ENCODE measurements at regions not wholly inside any gene's neighbourhood (a gene's known extent, or its start where the extent isn't known, plus 50 kb on each side); places are given as distances from the start of the nearest gene placed in this dataset.
"Not testable (repeated sequence)": the region's sequence is repeated elsewhere in the genome, so short reads cannot be mapped to it uniquely, and the experiment has no call there.

- Histone ChIP-seq H3K9ac (ENCODE audit: low read depth, low read length) (no peak overlapping the region), H3K4me3 (ENCODE audit: low read depth in 1 of 2, low read length in 2 of 2) (no peak overlapping the region), H3K27me3 (ENCODE audit: insufficient read depth, low read length, poor library complexity) (no peaks in the 10 kb centered on the region), H3K79me2 (ENCODE audit: insufficient read depth, low read length) (no peaks in the 10 kb centered on the region), H2AFZ (ENCODE audit: low read depth, low read length) (no peak overlapping the region), H3K27ac (ENCODE audit: low read length) (no peak overlapping the region), H3K36me3 (ENCODE audit: insufficient read depth, low read length) (no peaks in the 10 kb centered on the region), H3K4me2 (ENCODE audit: insufficient read depth, low read length) (no peak overlapping the region), H3K4me1 (ENCODE audit: insufficient read depth, low read length) (peaks cover 6% of the 10 kb centered on the region; the same call in 1 of the 2 replicates), H3K9me3 (ENCODE audit: insufficient read depth, low read length, severe bottlenecking) (no peaks in the 10 kb centered on the region), H4K20me1 (ENCODE audit: insufficient read depth, low read length) (no peaks in the 10 kb centered on the region)
- TF ChIP-seq CTCF (IDR thresholded peaks at IDR 0.05; ENCODE audit: borderline replicate concordance, extremely low read depth, low read length, poor library complexity, severe bottlenecking) (no peak), EZH2 (IDR thresholded peaks at IDR 0.05; ENCODE audit: borderline replicate concordance, low read depth, low read length, severe bottlenecking) (no peak)
- no peak for DNase-seq
- no peak for ATAC-seq (ENCODE audit: insufficient read depth, low read depth)
Measured at GRCh38 chr1:148308832-148309458, 156.9 kb upstream of the NBPF11 start.

- H3K4me3 ChIP-seq (ENCODE audit: low read depth in 1 of 2, low read length in 2 of 2): no peak overlapping the region
- H3K9me3 ChIP-seq (ENCODE audit: insufficient read depth, low read length, severe bottlenecking): no peaks in the 10 kb centered on the region
- no peak for DNase-seq
- no peak for ATAC-seq (ENCODE audit: insufficient read depth, low read depth)
- TF ChIP-seq EZH2 (IDR thresholded peaks at IDR 0.05; ENCODE audit: borderline replicate concordance, low read depth, low read length, severe bottlenecking) (no peak), CTCF (IDR thresholded peaks at IDR 0.05; ENCODE audit: borderline replicate concordance, extremely low read depth, low read length, poor library complexity, severe bottlenecking) (no peak)
- no peak overlapping the region for H3K9ac ChIP-seq (ENCODE audit: low read depth, low read length)
- H3K4me2 ChIP-seq (ENCODE audit: insufficient read depth, low read length): no peak overlapping the region
- H3K79me2 ChIP-seq (ENCODE audit: insufficient read depth, low read length): no peaks in the 10 kb centered on the region
- no peak overlapping the region for H2AFZ ChIP-seq (ENCODE audit: low read depth, low read length)
- H3K36me3 ChIP-seq (ENCODE audit: insufficient read depth, low read length): no peaks in the 10 kb centered on the region
- no peaks in the 10 kb centered on the region for H3K27me3 ChIP-seq (ENCODE audit: insufficient read depth, low read length, poor library complexity)
- no peaks in the 10 kb centered on the region for H4K20me1 ChIP-seq (ENCODE audit: insufficient read depth, low read length)
- H3K27ac ChIP-seq (ENCODE audit: low read length): no peak overlapping the region
- H3K4me1 ChIP-seq (ENCODE audit: insufficient read depth, low read length): peaks cover 6% of the 10 kb centered on the region; the same call in 1 of the 2 replicates
Measured at GRCh38 chr1:148307583-148308185, 155.6 kb upstream of the NBPF11 start.

- H2AFZ ChIP-seq (ENCODE audit: low read depth, low read length); H3K4me1 ChIP-seq (ENCODE audit: insufficient read depth, low read length); H3K9me3 ChIP-seq (ENCODE audit: insufficient read depth, low read length, severe bottlenecking); H3K27me3 ChIP-seq (ENCODE audit: insufficient read depth, low read length, poor library complexity); H3K36me3 ChIP-seq (ENCODE audit: insufficient read depth, low read length); H3K9ac ChIP-seq (ENCODE audit: low read depth, low read length); H4K20me1 ChIP-seq (ENCODE audit: insufficient read depth, low read length); H3K79me2 ChIP-seq (ENCODE audit: insufficient read depth, low read length); H3K4me2 ChIP-seq (ENCODE audit: insufficient read depth, low read length); H3K4me3 ChIP-seq (ENCODE audit: low read depth in 1 of 2, low read length in 2 of 2); DNase-seq; H3K27ac ChIP-seq (ENCODE audit: low read length): not testable (repeated sequence)
- ATAC-seq (ENCODE audit: insufficient read depth, low read depth): peak; percentile 73
Measured at GRCh38 chr1:148304935-148305334, 152.9 kb upstream of the NBPF11 start.

DNA sequence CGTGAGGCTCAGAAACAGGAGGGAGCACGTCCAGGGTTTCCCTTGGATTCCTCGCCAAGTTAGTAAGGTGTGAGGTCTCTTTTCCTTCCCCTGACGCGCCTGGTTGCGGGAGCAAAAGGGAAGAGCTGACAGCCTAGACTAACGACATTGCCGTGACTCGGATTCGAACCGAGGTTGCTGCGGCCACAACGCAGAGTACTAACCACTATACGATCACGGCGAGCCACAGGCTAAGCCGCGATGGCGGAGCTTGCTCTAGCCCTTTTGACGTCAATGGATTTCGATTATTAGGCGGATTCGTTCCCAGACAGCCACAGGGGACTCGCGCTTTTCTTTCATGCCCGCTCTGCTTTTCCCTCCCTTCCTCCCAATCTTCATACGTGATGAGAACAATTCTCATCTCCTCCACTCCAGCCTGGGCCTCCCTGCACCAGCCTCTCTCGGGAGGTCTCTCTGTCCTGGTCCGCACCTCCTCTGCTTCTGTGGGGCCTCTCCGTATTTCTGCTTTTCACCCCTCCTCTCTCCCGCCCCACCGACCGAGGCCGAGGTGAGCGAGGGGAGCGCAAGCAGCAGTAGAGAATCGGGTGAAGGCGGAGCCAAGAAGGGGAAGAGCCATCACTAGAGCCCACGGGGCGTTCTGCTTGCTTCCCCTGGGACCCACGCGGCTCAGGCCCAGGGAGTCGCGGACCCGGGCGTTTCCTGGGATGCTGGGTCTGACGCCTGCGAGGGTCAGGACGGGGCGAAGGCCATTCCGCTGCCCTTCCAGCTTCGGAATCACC is 150.7 kb upstream of the NBPF11 start:
- not testable (repeated sequence) for H4K20me1 ChIP-seq (ENCODE audit: insufficient read depth, low read length); DNase-seq; H3K9me3 ChIP-seq (ENCODE audit: insufficient read depth, low read length, severe bottlenecking); H3K27ac ChIP-seq (ENCODE audit: low read length); H3K36me3 ChIP-seq (ENCODE audit: insufficient read depth, low read length); H3K27me3 ChIP-seq (ENCODE audit: insufficient read depth, low read length, poor library complexity); H3K9ac ChIP-seq (ENCODE audit: low read depth, low read length); H3K4me2 ChIP-seq (ENCODE audit: insufficient read depth, low read length); H2AFZ ChIP-seq (ENCODE audit: low read depth, low read length); H3K4me1 ChIP-seq (ENCODE audit: insufficient read depth, low read length); H3K79me2 ChIP-seq (ENCODE audit: insufficient read depth, low read length); H3K4me3 ChIP-seq (ENCODE audit: low read depth in 1 of 2, low read length in 2 of 2); ATAC-seq (ENCODE audit: insufficient read depth, low read depth)

- DNase-seq; H3K4me1 ChIP-seq (ENCODE audit: insufficient read depth, low read length); H3K4me2 ChIP-seq (ENCODE audit: insufficient read depth, low read length); H3K27me3 ChIP-seq (ENCODE audit: insufficient read depth, low read length, poor library complexity); H3K9me3 ChIP-seq (ENCODE audit: insufficient read depth, low read length, severe bottlenecking); H3K79me2 ChIP-seq (ENCODE audit: insufficient read depth, low read length); H3K4me3 ChIP-seq (ENCODE audit: low read depth in 1 of 2, low read length in 2 of 2); H3K9ac ChIP-seq (ENCODE audit: low read depth, low read length); H4K20me1 ChIP-seq (ENCODE audit: insufficient read depth, low read length); H2AFZ ChIP-seq (ENCODE audit: low read depth, low read length); ATAC-seq (ENCODE audit: insufficient read depth, low read depth); H3K27ac ChIP-seq (ENCODE audit: low read length); H3K36me3 ChIP-seq (ENCODE audit: insufficient read depth, low read length): not testable (repeated sequence)
Measured at GRCh38 chr1:148297852-148298251, 145.8 kb upstream of the NBPF11 start.
